SJSA1 (cell line): ENCODE measurements at regions not wholly inside any gene's neighbourhood (a gene's known extent, or its start where the extent isn't known, plus 50 kb on each side); places are given as distances from the start of the nearest gene placed in this dataset.
A peak's percentile ranks its signal among the peaks of the same experiment; 100 is the strongest.
"Not testable (repeated sequence)": the region's sequence is repeated elsewhere in the genome, so short reads cannot be mapped to it uniquely, and the experiment has no call there.

Source experiments
- DNase-seq, 2 experiments: peaks; one replicate each; pipeline ENCODE4 v3.0.0-alpha.2; 2015 to 2020; ENCODE audit warnings: low spot score in 2 of 2, low read depth in 1 of 2
- H3K27ac ChIP-seq: fragments of 250-450 bp; sonication (Bioruptor Pico); 2 replicates; pipeline ENCODE4 v1.5.1; 2020; ENCODE audit warnings: mild to moderate bottlenecking, moderate library complexity
- H3K27me3 ChIP-seq: fragments of 250-450 bp; sonication (Bioruptor Pico); replicated peaks from 2 replicates; pipeline ENCODE4 v1.5.1; 2020; ENCODE audit warnings: mild to moderate bottlenecking, moderate library complexity
- H3K36me3 ChIP-seq: fragments of 250-450 bp; sonication (Bioruptor Pico); 2 replicates; pipeline ENCODE4 v1.5.1; 2020; ENCODE audit warnings: mild to moderate bottlenecking
- H3K4me1 ChIP-seq: fragments of 250-450 bp; sonication (Bioruptor Pico); replicated peaks from 2 replicates; pipeline ENCODE4 v1.6.1; 2021; ENCODE audit warnings: mild to moderate bottlenecking
- H3K4me3 ChIP-seq: fragments of 250-450 bp; sonication (Bioruptor Pico); 2 replicates; pipeline ENCODE4 v1.5.1; 2020; ENCODE audit warnings: mild to moderate bottlenecking
- H3K9me3 ChIP-seq: fragments of 250-450 bp; sonication (Bioruptor Pico); replicated peaks from 2 replicates; pipeline ENCODE4 v1.5.1; 2020; ENCODE audit warnings: mild to moderate bottlenecking

DNA sequence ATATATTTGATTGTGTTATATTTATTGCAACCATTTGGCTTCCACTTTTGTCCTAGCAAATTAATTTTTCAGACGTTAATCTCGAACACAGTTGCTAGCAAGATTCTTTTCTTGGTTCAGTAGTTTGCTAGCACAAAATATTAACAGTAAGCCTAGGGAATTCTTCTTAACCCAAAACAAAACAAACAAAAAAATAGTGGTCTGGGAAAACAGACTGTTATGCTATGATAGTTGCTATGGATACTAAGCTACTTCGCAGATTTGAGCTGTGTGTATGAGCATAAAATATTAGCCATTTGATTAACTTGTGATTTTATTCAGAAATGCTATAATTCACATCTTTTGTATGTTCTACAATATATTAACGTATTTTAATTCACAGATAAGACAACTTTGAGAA is 541.5 kb upstream of the NETO1 start:
- H3K4me3 ChIP-seq, result no peak overlapping the region
- no peaks in the 10 kb centered on the region for H3K36me3 ChIP-seq
- H3K4me1 ChIP-seq, result no peaks in the 10 kb centered on the region
- no peaks in the 10 kb centered on the region for H3K27me3 ChIP-seq
- H3K9me3 ChIP-seq, result no peaks in the 10 kb centered on the region; the same call in 1 of the 2 replicates
- no peak for DNase-seq
- no peak overlapping the region for H3K27ac ChIP-seq

DNA sequence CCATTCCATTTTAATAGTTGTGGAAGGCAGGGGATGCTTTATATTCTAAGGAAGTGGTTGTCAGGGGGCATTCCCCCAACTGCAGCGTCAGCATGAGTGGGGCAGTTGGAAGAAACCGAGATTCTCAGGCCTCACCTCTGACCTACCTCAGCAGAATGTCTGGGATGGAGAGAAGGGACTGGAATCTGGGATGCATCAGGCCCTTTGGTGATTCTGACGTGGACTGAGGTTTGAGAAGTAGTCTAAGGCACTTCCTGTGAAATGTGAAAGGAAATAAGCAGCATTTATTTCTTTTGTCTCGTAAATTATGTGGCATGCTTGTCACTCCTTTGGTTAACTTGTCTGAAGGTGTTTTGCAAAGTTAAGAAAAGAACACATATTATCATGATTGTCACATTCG is 540.7 kb upstream of the NETO1 start:
- H3K9me3 ChIP-seq, result no peaks in the 10 kb centered on the region; the same call in 1 of the 2 replicates
- H3K36me3 ChIP-seq, result no peaks in the 10 kb centered on the region
- no peaks in the 10 kb centered on the region for H3K27me3 ChIP-seq
- no peak overlapping the region for H3K27ac ChIP-seq
- H3K4me1 ChIP-seq, result no peaks in the 10 kb centered on the region
- DNase-seq, result no peak
- no peak overlapping the region for H3K4me3 ChIP-seq

DNA sequence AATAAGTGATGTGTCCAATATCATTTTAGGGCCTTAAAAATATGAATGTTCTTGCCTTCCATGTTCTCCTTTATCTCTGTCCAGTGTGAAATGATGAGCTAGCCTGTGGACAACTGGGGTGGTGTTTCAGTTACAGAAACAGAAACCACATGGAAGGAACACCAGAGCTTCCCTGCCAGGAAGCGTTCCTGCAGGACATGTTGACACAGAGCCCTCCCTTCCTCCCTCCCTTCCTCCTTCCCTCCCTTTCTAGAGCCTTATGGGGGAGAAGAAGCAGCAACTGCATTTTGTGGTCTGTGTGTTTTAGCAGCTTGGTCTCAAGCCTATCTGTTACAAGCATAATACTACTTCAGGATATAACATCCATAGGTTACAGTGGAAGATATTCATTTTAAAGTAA is 539.7 kb upstream of the NETO1 start:
- Histone ChIP-seq H3K36me3 (no peaks in the 10 kb centered on the region), H3K4me1 (no peaks in the 10 kb centered on the region), H3K27ac (no peak overlapping the region), H3K9me3 (no peaks in the 10 kb centered on the region; the same call in 1 of the 2 replicates), H3K4me3 (no peak overlapping the region), H3K27me3 (no peaks in the 10 kb centered on the region)
- DNase-seq, result no peak

DNA sequence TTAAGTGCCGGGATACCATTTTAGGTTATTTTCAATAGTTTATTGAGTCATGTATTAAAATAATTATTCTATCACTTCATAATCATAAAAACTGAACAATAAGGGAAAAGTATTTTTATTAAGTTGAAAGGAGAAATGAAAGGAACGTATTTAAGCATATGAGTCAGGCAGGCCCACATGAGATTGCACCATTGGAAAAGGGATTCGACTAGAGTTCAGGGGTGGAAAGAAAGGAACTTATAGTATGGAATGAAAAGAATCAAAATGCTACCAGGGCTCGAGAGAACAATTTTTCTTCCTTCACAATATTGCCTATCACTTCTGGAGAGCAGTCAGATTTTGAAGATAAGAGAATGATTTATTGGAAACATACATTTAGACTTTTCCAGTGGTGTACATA is 516.5 kb upstream of the NETO1 start:
- Histone ChIP-seq H3K4me3 (no peak overlapping the region), H3K9me3 (no peaks in the 10 kb centered on the region), H3K36me3 (no peaks in the 10 kb centered on the region), H3K4me1 (no peaks in the 10 kb centered on the region), H3K27ac (no peak overlapping the region), H3K27me3 (no peaks in the 10 kb centered on the region)
- DNase-seq, result no peak

DNA sequence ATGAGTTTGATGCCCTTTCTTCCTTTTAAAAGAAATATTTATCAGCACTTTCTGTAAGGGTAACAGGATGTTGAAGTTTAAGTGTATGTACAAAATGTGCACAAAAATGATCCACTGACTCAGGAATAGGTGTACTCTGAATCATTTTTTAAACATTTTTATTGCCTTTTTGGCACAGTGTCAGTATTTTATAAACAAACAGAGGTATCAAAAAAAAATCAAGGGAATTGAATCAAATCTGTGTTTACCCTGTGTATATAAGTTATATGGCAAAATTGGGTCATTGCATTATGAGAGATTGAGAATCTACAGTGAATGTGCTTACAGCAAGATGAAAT is 513.9 kb upstream of the NETO1 start:
- Histone ChIP-seq H3K36me3 (no peaks in the 10 kb centered on the region), H3K27me3 (no peaks in the 10 kb centered on the region), H3K9me3 (no peaks in the 10 kb centered on the region), H3K4me3 (no peak overlapping the region), H3K4me1 (no peaks in the 10 kb centered on the region), H3K27ac (no peak overlapping the region)
- DNase-seq, result no peak

DNA sequence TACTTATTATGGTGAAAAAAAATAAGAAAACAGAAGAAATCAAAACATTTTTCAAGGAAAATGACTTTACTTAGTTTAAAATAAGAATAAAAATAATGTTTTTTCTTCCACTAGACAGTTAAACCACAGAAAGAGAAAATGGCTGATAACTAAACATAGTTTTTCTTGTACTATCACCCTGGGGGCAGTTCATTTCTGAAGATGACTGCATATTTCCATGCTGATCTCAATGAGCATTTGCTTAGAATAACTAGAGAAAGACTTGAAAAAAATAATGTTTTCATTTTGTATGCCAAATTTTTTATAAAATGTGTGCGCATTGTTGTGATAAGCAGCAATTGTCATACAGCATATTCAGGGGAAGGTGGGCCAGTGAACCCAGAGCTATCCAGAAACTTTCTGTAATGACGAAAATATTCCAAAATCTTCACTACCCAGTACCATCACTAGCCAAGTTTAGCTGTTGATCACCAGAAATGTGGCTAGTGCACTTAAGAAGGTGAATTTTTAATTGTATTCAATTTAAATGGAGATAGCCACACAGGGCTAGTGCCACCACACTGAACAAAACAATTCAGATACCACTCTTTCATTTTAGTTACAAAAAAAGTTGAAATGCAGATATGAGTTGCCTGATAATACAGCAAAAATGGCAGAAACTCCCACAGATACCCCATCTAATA is 513.4 kb upstream of the NETO1 start:
- no peaks in the 10 kb centered on the region for H3K9me3 ChIP-seq
- DNase-seq, result no peak
- no peaks in the 10 kb centered on the region for H3K27me3 ChIP-seq
- H3K4me3 ChIP-seq, result no peak overlapping the region
- no peak overlapping the region for H3K27ac ChIP-seq
- H3K4me1 ChIP-seq, result no peaks in the 10 kb centered on the region
- H3K36me3 ChIP-seq, result no peaks in the 10 kb centered on the region

DNA sequence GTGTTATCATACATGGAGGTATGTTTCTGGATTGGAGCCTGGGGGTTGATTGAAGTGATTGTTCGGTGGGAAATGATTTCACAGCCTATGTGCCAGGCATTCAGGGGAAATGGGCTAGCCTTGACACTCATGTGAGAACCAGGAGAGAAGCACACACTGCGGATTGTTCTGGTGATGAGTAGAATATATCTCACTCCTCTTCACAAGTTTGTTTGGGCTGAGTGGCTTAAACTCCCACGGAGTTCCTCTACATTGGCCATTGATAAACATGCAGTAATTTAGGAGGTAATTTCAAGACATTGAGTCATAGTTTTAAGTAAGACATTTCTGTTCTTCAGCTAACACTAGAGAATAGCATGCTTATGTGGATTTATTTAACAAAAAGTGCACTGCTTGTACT is 498.9 kb upstream of the NETO1 start:
- no peaks in the 10 kb centered on the region for H3K27me3 ChIP-seq
- no peak for DNase-seq
- H3K36me3 ChIP-seq, result no peaks in the 10 kb centered on the region
- no peak overlapping the region for H3K4me3 ChIP-seq
- H3K4me1 ChIP-seq, result no peaks in the 10 kb centered on the region
- no peaks in the 10 kb centered on the region for H3K9me3 ChIP-seq
- no peak overlapping the region for H3K27ac ChIP-seq

DNA sequence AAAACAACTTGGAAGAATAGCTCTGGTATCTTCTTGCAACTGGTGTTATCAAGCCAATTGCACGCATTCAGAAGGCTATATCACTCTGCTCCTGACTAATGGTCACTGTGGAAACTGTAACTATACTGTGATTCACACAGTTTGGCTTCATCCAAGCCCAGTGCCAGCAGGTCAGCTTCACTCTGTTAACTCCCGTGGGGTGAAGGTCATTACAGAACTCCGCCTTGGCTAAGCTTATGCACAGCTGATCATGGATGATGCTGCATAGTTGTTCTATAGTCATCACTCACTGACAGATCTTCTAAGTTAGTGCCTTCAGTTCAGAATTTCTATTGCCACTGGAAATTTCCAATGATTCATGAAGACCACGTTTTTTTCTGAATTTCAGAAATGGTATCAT is 497.2 kb upstream of the NETO1 start:
- DNase-seq, result no peak
- no peaks in the 10 kb centered on the region for H3K27me3 ChIP-seq
- no peaks in the 10 kb centered on the region for H3K4me1 ChIP-seq
- no peak overlapping the region for H3K4me3 ChIP-seq
- no peaks in the 10 kb centered on the region for H3K36me3 ChIP-seq
- no peaks in the 10 kb centered on the region for H3K9me3 ChIP-seq
- no peak overlapping the region for H3K27ac ChIP-seq

DNA sequence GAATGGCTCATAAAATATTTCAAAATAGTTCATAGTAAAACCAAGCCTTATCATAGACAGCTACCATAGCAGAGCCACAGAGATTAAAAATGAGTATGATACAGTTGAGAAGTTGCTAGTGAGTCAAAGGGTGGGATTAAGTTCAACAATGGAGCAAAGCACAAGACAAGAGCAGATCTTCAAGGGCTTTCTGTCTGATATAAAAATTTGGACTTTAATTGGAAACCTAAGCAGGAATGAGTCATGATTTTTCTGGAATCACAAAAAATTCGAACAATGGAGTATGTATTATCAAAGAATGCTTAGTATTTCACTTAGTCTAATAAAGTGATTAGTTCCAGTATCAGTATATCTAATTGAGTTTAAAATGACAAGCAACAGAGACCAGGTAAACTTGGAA is 487.3 kb upstream of the NETO1 start:
- H3K4me1 ChIP-seq, result no peaks in the 10 kb centered on the region
- no peaks in the 10 kb centered on the region for H3K36me3 ChIP-seq
- H3K27ac ChIP-seq, result no peak overlapping the region
- H3K27me3 ChIP-seq, result no peaks in the 10 kb centered on the region
- DNase-seq, result no peak
- no peak overlapping the region for H3K4me3 ChIP-seq
- no peaks in the 10 kb centered on the region for H3K9me3 ChIP-seq

DNA sequence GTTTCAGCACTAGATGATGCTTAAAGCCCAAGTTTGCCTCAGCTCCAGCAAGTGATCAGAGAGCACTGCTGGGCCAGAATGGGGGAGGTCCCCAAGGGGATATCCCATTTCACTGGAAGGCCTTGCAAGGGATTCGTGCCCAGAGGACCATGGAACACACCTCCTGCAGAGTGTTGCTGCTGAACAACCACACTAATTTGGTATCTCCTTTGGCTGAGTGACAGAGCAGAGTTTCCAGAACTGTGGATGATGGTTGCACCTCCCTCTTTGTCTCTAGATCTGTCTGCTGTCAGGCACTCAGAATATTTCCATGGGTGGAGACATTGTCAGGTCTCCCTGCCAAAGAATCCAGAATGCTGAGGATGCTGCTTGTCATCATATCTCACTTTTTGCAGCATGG is 484.8 kb upstream of the NETO1 start:
- DNase-seq, result no peak
- no peaks in the 10 kb centered on the region for H3K4me1 ChIP-seq
- H3K9me3 ChIP-seq, result no peaks in the 10 kb centered on the region
- no peaks in the 10 kb centered on the region for H3K27me3 ChIP-seq
- H3K36me3 ChIP-seq, result no peaks in the 10 kb centered on the region
- no peak overlapping the region for H3K27ac ChIP-seq
- H3K4me3 ChIP-seq, result no peak overlapping the region

DNA sequence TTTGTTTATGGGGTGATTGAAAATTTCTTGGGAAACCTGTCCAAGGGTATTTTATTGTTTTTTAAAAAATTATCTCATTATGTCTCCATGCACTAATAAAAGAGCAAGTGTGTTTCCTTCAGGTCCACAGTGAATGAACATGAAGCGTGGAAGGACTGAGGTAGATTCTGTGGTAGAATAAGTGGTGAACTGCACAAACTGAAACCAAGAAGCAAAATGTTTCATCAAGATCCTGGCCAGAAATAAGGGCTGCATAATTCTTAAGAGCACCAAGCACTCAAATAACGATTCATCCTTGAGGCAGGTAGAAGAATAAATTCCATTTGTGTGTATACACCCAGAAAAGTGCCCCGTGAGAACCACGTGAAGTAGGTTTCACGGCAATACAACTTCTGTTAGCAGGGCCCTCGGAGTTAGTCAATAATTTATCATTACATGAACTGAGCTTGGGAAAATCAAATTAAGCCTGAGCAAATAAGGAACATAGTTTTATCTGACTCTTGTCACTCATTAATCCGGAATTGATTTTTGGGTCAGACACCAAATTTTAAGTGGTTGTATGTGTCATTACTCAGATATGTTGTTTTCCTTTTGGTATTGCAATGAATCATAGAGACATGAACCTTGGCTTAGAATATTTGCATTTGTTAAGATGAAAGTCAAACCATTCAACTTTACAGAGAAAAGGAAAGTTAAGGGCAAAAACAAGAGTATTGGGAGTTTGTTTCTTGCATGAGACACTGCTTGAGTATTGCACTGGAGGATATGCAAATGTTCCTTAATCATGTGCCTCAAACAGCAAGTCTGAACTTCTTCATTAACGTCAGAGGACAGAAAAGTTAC is 472.6 kb upstream of the NETO1 start:
- H3K27ac ChIP-seq, result no peak overlapping the region
- H3K27me3 ChIP-seq, result no peaks in the 10 kb centered on the region
- DNase-seq, result peak in 1 of 2 experiments; percentile 1
- H3K4me3 ChIP-seq, result no peak overlapping the region
- no peaks in the 10 kb centered on the region for H3K36me3 ChIP-seq
- no peaks in the 10 kb centered on the region for H3K9me3 ChIP-seq
- no peaks in the 10 kb centered on the region; the same call in 1 of the 2 replicates for H3K4me1 ChIP-seq

DNA sequence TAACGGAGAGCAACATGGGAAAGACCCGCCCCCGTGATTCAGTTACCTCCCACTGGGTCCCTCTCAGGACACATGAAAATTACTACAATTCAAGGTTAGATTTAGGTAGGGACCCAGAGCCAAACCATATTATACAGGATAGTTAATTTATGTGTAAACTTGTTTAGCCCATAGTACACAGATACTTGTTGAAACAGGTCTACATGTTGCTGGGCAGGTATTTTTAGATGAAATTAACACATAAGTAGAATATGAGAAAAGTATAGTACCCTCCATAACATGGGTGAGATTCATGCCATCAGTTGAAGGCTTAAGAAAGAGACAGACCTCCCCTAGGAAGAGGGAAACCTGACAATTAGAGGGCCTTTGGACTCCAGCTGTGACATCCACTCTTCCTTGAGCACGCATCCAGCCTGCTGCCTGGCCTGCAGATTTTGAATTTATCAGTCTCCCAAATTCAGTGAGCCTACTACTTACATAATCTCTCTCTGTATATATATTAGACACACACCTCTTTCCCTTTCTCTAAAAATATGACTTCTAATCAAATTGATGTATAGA is 463.5 kb upstream of the NETO1 start:
- Histone ChIP-seq H3K27me3 (no peaks in the 10 kb centered on the region), H3K9me3 (no peaks in the 10 kb centered on the region), H3K36me3 (no peaks in the 10 kb centered on the region), H3K27ac (no peak overlapping the region), H3K4me1 (no peaks in the 10 kb centered on the region), H3K4me3 (no peak overlapping the region)
- DNase-seq, result no peak

DNA sequence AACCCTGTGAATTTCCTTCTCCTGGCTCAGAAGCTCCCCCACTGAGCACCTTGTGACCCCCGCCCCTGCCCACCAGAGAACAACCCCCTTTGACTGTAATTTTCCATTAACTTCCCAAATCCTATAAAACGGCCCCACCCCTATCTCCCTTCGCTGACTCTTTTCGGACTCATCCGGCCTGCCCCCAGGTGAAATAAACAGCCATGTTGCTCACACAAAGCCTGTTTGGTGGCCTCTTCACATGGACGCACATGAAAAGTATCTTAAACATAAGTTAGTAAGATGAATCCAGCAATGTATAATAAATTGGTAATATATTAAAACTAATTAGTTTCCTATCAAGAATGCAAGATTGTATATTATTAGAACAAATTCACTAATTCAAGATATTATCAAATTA is 462.3 kb upstream of the NETO1 start:
- not testable (repeated sequence) for H3K27me3 ChIP-seq, H3K4me1 ChIP-seq, H3K9me3 ChIP-seq, H3K27ac ChIP-seq, DNase-seq, H3K36me3 ChIP-seq, H3K4me3 ChIP-seq

DNA sequence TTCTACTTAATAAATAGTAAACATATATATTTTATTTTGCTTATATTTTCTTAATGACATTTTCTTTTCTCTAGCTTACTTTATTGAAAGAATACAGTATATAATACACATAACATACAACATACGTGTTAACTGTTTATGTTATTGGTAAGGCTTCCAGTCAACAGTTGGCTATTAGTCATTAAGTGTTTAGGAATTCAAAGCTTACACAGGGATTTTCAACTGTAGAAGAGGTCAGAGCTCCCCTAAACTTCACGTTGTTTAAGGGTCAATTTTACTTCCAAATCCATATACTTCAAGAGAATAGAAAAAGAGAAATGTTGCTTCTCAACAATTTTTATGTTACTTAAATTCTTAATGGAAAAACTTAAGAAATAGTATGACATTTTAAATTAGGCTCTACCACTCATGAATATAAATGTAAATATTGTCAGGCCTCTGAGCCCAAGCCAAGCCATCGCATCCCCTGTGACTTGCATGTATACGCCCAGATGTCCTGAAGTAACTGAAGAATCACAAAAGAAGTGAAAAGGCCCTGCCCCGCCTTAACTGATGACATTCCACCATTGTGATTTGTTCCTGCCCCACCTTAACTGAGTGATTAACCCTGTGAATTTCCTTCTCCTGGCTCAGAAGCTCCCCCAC is 456.5 kb upstream of the NETO1 start:
- H3K27ac ChIP-seq, H3K4me1 ChIP-seq, H3K9me3 ChIP-seq, H3K4me3 ChIP-seq, H3K36me3 ChIP-seq, DNase-seq, H3K27me3 ChIP-seq: not testable (repeated sequence)
